MCF 10A (cell line): ENCODE measurements at regions not wholly inside any gene's neighbourhood (a gene's known extent, or its start where the extent isn't known, plus 50 kb on each side); places are given as distances from the start of the nearest gene placed in this dataset.

ENCODE experiments used
- BruUV-seq: library from RNA; stranded (reverse); fragments of 400-500 nt; replicated peaks from 2 replicates; lab custom pipeline; 2021; lab: Mats Ljungman, UMichigan
- CTCF ChIA-PET: fragments of 300-600 bp; sonication (Branson Sonifier 250); formaldehyde crosslinking; extraction: SDS; loops from one replicate; lab custom pipeline; 2021; ENCODE audit warnings: antibody characterized with exemption, inconsistent platforms; lab: Yijun Ruan, JAX
- POLR2A ChIA-PET: fragments of 300-600, 350-650 bp; sonication (Branson Sonifier 250); formaldehyde crosslinking; extraction: SDS; loops from one replicate; lab custom pipeline; 2020; ENCODE audit warnings: antibody characterized with exemption, inconsistent platforms; lab: Yijun Ruan, JAX
- DNase-seq: peaks from one replicate; pipeline ENCODE4 v3.0.0-alpha.2; 2018; ENCODE audit not compliant: unreplicated experiment
- H3K27ac Mint-ChIP-seq: one replicate; pipeline ENCODE4 v1.8.0; 2022; ENCODE audit warnings: mild to moderate bottlenecking, low read depth, mixed read lengths; ENCODE audit not compliant: unreplicated experiment
- H3K27me3 Mint-ChIP-seq: one replicate; pipeline ENCODE4 v1.8.0; 2022; ENCODE audit warnings: mixed read lengths; ENCODE audit not compliant: insufficient read depth, unreplicated experiment
- H3K36me3 Mint-ChIP-seq: one replicate; pipeline ENCODE4 v1.8.0; 2022; ENCODE audit warnings: mild to moderate bottlenecking, moderate library complexity, mixed read lengths; ENCODE audit not compliant: insufficient read depth, unreplicated experiment
- H3K4me1 Mint-ChIP-seq: one replicate; pipeline ENCODE4 v1.8.0; 2022; ENCODE audit warnings: mixed read lengths; ENCODE audit not compliant: insufficient read depth, unreplicated experiment
- H3K4me3 Mint-ChIP-seq: one replicate; pipeline ENCODE4 v1.8.0; 2022; ENCODE audit warnings: mild to moderate bottlenecking, moderate library complexity, mixed read lengths; ENCODE audit not compliant: unreplicated experiment
- H3K9me3 Mint-ChIP-seq: one replicate; pipeline ENCODE4 v1.8.0; 2022; ENCODE audit warnings: mixed read lengths; ENCODE audit not compliant: unreplicated experiment
- intact Hi-C: fragments of 100-400 bp; cut with micrococcal nuclease; formaldehyde crosslinking; loops from 2 replicates; pipeline ENCODE4 v1.14.1; 2022
- TF ChIP-seq, protein P1 (sequence below): fragments of 200-600 bp; IDR thresholded peaks from one replicate; pipeline ENCODE4 v1.8.0; 2022; ENCODE audit warnings: antibody characterized with exemption, mild to moderate bottlenecking; ENCODE audit not compliant: unreplicated experiment

DNA sequence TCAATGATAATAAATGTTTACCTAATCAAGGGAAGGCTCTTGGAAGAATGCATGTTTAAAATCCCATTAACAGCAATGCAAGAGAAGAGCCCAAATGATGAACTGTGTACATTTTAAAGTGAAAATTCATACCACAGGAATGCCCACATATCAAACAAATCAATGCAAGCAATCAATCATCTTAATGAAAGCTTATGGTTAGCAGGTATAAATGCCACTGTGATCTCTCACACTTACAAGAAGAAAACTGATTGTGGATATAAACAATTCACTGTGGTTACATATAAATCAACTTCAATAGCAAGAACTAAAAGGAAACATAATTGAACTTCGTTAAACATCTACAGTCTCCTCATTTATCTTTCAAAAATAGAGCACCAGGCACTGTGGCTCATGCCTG lies 161.0 kb upstream of the RORB start:
- Mint-ChIP-seq H3K4me3 (no peak overlapping the region), H3K4me1 (no peaks in the 10 kb centered on the region), H3K27me3 (no peaks in the 10 kb centered on the region), H3K9me3 (peaks cover 7% of the 10 kb centered on the region), H3K36me3 (no peaks in the 10 kb centered on the region), H3K27ac (no peak overlapping the region)
- BruUV-seq: no TSS peak
- POLR2A ChIA-PET: no interaction called here
- no peak for DNase-seq
- intact Hi-C loops: no loop called here
- CTCF ChIA-PET: no interaction called here
- TF ChIP-seq, protein P1, sequence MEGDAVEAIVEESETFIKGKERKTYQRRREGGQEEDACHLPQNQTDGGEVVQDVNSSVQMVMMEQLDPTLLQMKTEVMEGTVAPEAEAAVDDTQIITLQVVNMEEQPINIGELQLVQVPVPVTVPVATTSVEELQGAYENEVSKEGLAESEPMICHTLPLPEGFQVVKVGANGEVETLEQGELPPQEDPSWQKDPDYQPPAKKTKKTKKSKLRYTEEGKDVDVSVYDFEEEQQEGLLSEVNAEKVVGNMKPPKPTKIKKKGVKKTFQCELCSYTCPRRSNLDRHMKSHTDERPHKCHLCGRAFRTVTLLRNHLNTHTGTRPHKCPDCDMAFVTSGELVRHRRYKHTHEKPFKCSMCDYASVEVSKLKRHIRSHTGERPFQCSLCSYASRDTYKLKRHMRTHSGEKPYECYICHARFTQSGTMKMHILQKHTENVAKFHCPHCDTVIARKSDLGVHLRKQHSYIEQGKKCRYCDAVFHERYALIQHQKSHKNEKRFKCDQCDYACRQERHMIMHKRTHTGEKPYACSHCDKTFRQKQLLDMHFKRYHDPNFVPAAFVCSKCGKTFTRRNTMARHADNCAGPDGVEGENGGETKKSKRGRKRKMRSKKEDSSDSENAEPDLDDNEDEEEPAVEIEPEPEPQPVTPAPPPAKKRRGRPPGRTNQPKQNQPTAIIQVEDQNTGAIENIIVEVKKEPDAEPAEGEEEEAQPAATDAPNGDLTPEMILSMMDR: no peak

DNA sequence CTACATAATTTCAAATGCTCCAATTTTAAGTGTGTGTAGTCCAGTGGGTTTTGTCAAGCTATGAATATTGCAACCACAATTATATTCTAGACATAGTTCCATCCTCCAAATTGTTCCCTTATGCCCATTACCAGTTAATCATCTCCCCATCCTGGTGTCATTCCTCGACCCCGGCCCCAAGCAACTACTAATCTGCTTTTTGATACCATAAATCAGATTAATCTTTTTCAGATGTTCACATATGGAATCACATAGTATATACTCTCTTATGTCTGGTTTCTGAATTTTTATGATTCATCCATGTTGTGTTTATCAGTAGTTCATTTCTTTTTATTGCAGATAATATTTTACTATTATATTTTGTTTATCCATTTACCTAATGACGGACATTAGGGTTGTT lies 148.4 kb upstream of the RORB start:
- H3K36me3 Mint-ChIP-seq: no peaks in the 10 kb centered on the region
- CTCF ChIA-PET: no interaction called here
- no TSS peak for BruUV-seq
- no peak for DNase-seq
- peaks cover 4% of the 10 kb centered on the region for H3K27me3 Mint-ChIP-seq
- no peak overlapping the region for H3K27ac Mint-ChIP-seq
- peaks cover 6% of the 10 kb centered on the region for H3K9me3 Mint-ChIP-seq
- TF ChIP-seq, protein P1: no peak
- intact Hi-C loops: no loop called here
- H3K4me3 Mint-ChIP-seq: no peak overlapping the region
- no peaks in the 10 kb centered on the region for H3K4me1 Mint-ChIP-seq
- POLR2A ChIA-PET: interaction anchor here (0.6 kb wide), 1 partner anchor 9 kb away, joined by 4 read pairs; no protein-coding TSS in a partner anchor

DNA sequence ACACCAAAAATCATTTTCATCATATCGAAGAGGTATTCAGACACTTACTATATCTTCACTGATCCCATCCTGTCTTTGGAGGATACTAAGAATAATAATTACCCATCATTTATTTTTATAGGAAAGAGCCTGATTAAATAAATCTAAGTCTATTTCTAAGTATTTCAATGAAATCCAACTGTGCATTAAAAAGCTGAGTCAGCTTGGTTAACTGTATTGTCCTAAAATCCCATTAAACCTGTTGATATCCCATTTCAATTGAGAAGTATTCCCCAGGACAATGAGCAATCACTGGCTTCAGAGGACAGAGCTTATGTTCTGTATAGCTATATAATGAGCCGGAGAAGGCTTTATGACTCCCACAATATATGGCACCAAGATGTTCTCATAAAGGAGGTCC lies 142.0 kb upstream of the RORB start:
- no TSS peak for BruUV-seq
- ChIA-PET CTCF (interaction anchor here (1.4 kb wide), 1 partner anchor 25 kb away, joined by 4 read pairs; no protein-coding TSS in a partner anchor), POLR2A (no interaction called here)
- peaks cover 30% of the 10 kb centered on the region for H3K27me3 Mint-ChIP-seq
- no peaks in the 10 kb centered on the region for H3K4me1 Mint-ChIP-seq
- no peak overlapping the region for H3K27ac Mint-ChIP-seq
- TF ChIP-seq, protein P1: no peak
- no peak overlapping the region for H3K4me3 Mint-ChIP-seq
- H3K36me3 Mint-ChIP-seq: no peaks in the 10 kb centered on the region
- intact Hi-C loops: no loop called here
- no peak for DNase-seq
- H3K9me3 Mint-ChIP-seq: no peaks in the 10 kb centered on the region

GRCh38 chr9:74357577-74357976 lies 139.6 kb upstream of the RORB start:
- ChIA-PET POLR2A (no interaction called here), CTCF (interaction anchor here (0.5 kb wide), 1 partner anchor 674 kb away, joined by 3 read pairs; no protein-coding TSS in a partner anchor)
- intact Hi-C loops: no loop called here
- DNase-seq: no peak
- TF ChIP-seq, protein P1: no peak
- BruUV-seq: no TSS peak
- Mint-ChIP-seq H3K9me3 (no peaks in the 10 kb centered on the region), H3K4me1 (no peaks in the 10 kb centered on the region), H3K27me3 (peaks cover 40% of the 10 kb centered on the region), H3K4me3 (no peak overlapping the region), H3K36me3 (no peaks in the 10 kb centered on the region), H3K27ac (no peak overlapping the region)
